Tibial nerve (tissue), 4 donors: ENCODE measurements at regions not wholly inside any gene's neighbourhood (a gene's known extent, or its start where the extent isn't known, plus 50 kb on each side); places are given as distances from the start of the nearest gene placed in this dataset. TPM values are rescaled to one million over a fixed set of nuclear protein-coding genes. Genes with fewer than 3 reads are reported as not detected.

Source experiments
- DNase-seq, 2 donors: peaks; one replicate each; pipeline ENCODE4 v3.0.0-alpha.2; 2019; ENCODE audit warnings: low spot score in 2 of 2
- H3K27ac ChIP-seq, 4 donors: fragments of 200-600 bp; sonication (generic) in 3 of 4; one replicate each; pipeline ENCODE4 v1.5.1; 2017 to 2019; ENCODE audit warnings: mild to moderate bottlenecking in 1 of 4
- H3K27me3 ChIP-seq, 2 donors: fragments of 200-600 bp; sonication (generic) in 1 of 2; one replicate each; pipeline versions ENCODE4 v1.5.1 to v1.6.0; 2017 to 2019
- H3K36me3 ChIP-seq, 3 donors: fragments of 200-600 bp; sonication (generic); one replicate each; pipeline ENCODE4 v1.5.1; 2018 to 2019
- H3K4me1 ChIP-seq, 4 donors: fragments of 200-600 bp; sonication (generic) in 3 of 4; one replicate each; pipeline ENCODE4 v1.5.1; 2017 to 2019
- H3K4me3 ChIP-seq, 4 donors: fragments of 200-600 bp; sonication (generic) in 3 of 4; one replicate each; pipeline ENCODE4 v1.5.1; 2017 to 2019; ENCODE audit warnings: mild to moderate bottlenecking in 1 of 4, moderate library complexity in 1 of 4
- H3K9me3 ChIP-seq, 4 donors: fragments of 200-600 bp; sonication (generic) in 3 of 4; one replicate each; pipeline ENCODE4 v1.5.1; 2017 to 2019
- EP300 ChIP-seq, 2 donors: sonication (generic); formaldehyde crosslinking; IDR thresholded peaks; one replicate each; pipeline ENCODE4 v1.6.1; 2017; ENCODE audit warnings: antibody characterized with exemption in 2 of 2, mild to moderate bottlenecking in 1 of 2
- POLR2A ChIP-seq, 2 donors: fragments of 450-650 bp; IDR thresholded peaks; one replicate each; pipeline ENCODE4 v1.6.1; 2017; ENCODE audit warnings: antibody characterized with exemption in 2 of 2, mild to moderate bottlenecking in 2 of 2, moderate library complexity in 2 of 2
- WGBS, 2 donors: methylation state at CpG; one replicate each; pipeline ENCODE4 v1.1.5; 2018; 5-methylcytosine and 5-hydroxymethylcytosine counted together
- small RNA-seq: library from RNA; depleted of rRNA; stranded (forward); fragments of <200 nt; gene quantifications from one replicate; pipeline ENCODE3, GENCODE V24; 2016
- TF ChIP-seq, protein P1 (sequence below), 5 experiments: fragments of 200-600 bp in 3 of 5; fragments of 450-650 bp in 2 of 5; sonication (generic) in 3 of 5; IDR thresholded peaks; one replicate each; pipeline ENCODE4 v1.5.1; 2016 to 2019; ENCODE audit warnings: antibody characterized with exemption in 5 of 5, mild to moderate bottlenecking in 3 of 5, moderate library complexity in 2 of 5

DNA sequence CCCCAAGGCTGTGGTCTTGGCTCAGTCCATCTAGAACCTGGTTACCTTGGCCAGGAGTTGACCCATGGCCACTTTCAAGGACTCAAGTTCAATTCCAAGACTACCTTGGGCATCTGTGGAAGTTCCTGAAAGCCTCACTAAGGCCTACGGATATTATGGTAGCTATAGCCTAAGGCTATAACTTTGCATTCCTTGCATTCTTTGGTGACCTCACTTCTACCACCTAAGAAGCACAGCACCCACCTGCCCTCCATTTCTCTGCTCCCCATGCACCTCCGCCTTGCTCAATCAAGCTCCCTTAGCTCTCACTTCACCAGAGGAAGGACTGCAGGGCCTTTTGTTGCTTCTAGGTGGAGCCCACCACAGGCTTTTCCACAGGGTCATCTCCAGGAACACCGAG is 50.3 kb upstream of the GALNT18 start:
- Histone ChIP-seq H3K9me3 (peaks cover 0 to 2% (median 0%) of the 10 kb centered on the region in 4 donors), H3K27me3 (no peaks in the 10 kb centered on the region), H3K27ac (no peak overlapping the region), H3K4me1 (peaks cover 0 to 11% (median 0%) of the 10 kb centered on the region in 4 donors), H3K4me3 (no peak overlapping the region), H3K36me3 (no peaks in the 10 kb centered on the region)
- WGBS, 2 donors = 86 to 91% methylated on average over 3 of the region's 3 CpGs
- DNase-seq = no peak
- TF ChIP-seq, protein P1, sequence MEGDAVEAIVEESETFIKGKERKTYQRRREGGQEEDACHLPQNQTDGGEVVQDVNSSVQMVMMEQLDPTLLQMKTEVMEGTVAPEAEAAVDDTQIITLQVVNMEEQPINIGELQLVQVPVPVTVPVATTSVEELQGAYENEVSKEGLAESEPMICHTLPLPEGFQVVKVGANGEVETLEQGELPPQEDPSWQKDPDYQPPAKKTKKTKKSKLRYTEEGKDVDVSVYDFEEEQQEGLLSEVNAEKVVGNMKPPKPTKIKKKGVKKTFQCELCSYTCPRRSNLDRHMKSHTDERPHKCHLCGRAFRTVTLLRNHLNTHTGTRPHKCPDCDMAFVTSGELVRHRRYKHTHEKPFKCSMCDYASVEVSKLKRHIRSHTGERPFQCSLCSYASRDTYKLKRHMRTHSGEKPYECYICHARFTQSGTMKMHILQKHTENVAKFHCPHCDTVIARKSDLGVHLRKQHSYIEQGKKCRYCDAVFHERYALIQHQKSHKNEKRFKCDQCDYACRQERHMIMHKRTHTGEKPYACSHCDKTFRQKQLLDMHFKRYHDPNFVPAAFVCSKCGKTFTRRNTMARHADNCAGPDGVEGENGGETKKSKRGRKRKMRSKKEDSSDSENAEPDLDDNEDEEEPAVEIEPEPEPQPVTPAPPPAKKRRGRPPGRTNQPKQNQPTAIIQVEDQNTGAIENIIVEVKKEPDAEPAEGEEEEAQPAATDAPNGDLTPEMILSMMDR (IDR thresholded peaks at IDR 0.05) = no peak
- TF ChIP-seq POLR2A (IDR thresholded peaks at IDR 0.05) = no peak
- no peak for TF ChIP-seq EP300 (IDR thresholded peaks at IDR 0.05)

Small RNA genes lying in the stretch of these regions (small RNA-seq; reads per million reads assigned to genes)
- gene MIR8070 = not detected
